ENCODE measurements at regions not wholly inside any gene's neighbourhood (a gene's known extent, or its start where the extent isn't known, plus 50 kb on each side); places are given as distances from the start of the nearest gene placed in this dataset.

DNA sequence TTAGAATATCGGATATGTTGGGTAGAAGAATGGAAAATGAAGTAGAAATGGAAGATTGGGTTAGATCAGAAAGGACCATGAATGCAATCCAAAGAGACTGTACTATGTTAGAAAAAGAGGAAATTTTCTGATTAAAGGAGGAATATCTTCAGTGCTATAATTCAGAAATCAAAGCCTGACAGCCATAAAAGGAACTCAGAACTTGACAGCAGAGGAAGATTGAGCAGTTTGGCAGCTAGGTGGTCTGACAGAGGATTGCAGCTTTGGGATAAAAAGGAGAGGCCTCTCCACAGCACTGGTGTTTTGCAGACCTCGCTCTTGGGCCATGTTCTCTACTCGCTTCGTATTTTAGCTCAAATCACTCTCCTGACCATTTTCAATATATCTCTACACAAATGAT, 354.8 kb upstream of the SOX5 start:
- DNase-seq: no peak
- Histone ChIP-seq H3K4me1 (no peaks in the 10 kb centered on the region), H3K9me3 (no peaks in the 10 kb centered on the region), H3K36me3 (ENCODE audit: low read depth, missing control alignments) (no peaks in the 10 kb centered on the region), H3K27me3 (no peaks in the 10 kb centered on the region), H3K27ac (no peak overlapping the region), H3K4me3 (no peak overlapping the region)
- 95 to 97% methylated on average over 4 of the region's 4 CpGs for WGBS, 2 donors
- no peak for TF ChIP-seq POLR2A (IDR thresholded peaks at IDR 0.05)
- TF ChIP-seq, protein P1, sequence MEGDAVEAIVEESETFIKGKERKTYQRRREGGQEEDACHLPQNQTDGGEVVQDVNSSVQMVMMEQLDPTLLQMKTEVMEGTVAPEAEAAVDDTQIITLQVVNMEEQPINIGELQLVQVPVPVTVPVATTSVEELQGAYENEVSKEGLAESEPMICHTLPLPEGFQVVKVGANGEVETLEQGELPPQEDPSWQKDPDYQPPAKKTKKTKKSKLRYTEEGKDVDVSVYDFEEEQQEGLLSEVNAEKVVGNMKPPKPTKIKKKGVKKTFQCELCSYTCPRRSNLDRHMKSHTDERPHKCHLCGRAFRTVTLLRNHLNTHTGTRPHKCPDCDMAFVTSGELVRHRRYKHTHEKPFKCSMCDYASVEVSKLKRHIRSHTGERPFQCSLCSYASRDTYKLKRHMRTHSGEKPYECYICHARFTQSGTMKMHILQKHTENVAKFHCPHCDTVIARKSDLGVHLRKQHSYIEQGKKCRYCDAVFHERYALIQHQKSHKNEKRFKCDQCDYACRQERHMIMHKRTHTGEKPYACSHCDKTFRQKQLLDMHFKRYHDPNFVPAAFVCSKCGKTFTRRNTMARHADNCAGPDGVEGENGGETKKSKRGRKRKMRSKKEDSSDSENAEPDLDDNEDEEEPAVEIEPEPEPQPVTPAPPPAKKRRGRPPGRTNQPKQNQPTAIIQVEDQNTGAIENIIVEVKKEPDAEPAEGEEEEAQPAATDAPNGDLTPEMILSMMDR (IDR thresholded peaks at IDR 0.05): no peak
- intact Hi-C loops (cut with DNase I; ENCODE audit: low total_unique reads): no loop called here

DNA sequence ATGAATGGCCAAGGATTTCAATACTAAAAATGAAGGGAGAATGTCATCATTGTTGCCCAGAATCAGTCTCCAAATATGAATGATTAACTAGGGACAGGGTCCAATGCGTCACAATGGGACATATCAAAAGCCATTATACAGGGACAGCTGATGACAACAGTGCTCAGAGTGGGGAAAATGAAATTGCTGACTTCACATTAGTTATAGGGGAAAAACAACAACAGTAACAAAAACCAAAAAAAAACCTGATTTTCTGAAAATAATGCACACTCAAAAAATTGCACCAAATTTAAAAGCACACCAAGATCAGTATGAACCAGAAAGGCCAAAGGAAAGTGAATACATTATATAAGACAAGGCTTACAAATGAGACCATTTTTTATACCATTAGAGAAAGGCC, 353.2 kb upstream of the SOX5 start:
- WGBS, 2 donors: 83 to 86% methylated on average over 1 of the region's 1 CpG
- H3K27me3 ChIP-seq: no peaks in the 10 kb centered on the region
- no peaks in the 10 kb centered on the region for H3K9me3 ChIP-seq
- intact Hi-C loops (cut with DNase I; ENCODE audit: low total_unique reads): no loop called here
- no peak overlapping the region for H3K27ac ChIP-seq
- TF ChIP-seq POLR2A (IDR thresholded peaks at IDR 0.05): no peak
- TF ChIP-seq, protein P1 (IDR thresholded peaks at IDR 0.05): no peak
- H3K4me3 ChIP-seq: no peak overlapping the region
- no peaks in the 10 kb centered on the region for H3K4me1 ChIP-seq
- no peak for DNase-seq
- H3K36me3 ChIP-seq (ENCODE audit: low read depth, missing control alignments): no peaks in the 10 kb centered on the region

DNA sequence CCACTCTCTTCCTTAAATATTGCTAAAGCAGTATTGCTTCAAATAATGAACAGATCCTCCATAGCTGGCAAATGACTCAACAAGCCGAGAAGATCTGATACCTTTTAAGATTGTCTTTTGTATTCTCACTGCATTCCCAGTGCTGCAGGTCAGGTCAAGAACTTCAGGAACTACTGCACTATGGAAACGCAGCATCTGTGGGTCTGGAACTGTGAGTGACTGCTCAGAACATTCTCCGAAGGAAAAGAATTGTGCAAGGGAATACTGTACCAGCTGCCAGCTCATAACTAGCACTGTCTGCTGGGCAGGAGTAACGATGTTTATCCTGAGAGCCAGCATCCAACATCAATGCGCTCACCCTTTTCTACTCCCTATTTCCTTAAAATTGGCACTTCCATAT, 348.0 kb upstream of the SOX5 start:
- TF ChIP-seq POLR2A (IDR thresholded peaks at IDR 0.05): no peak
- TF ChIP-seq, protein P1 (IDR thresholded peaks at IDR 0.05): no peak
- no peaks in the 10 kb centered on the region for H3K9me3 ChIP-seq
- H3K4me1 ChIP-seq: no peaks in the 10 kb centered on the region
- H3K36me3 ChIP-seq (ENCODE audit: low read depth, missing control alignments): no peaks in the 10 kb centered on the region
- no peak overlapping the region for H3K4me3 ChIP-seq
- DNase-seq: no peak
- no peaks in the 10 kb centered on the region for H3K27me3 ChIP-seq
- H3K27ac ChIP-seq: no peak overlapping the region
- 68 to 76% methylated on average over 5 of the region's 5 CpGs for WGBS, 2 donors
- intact Hi-C loops (cut with DNase I; ENCODE audit: low total_unique reads): no loop called here

DNA sequence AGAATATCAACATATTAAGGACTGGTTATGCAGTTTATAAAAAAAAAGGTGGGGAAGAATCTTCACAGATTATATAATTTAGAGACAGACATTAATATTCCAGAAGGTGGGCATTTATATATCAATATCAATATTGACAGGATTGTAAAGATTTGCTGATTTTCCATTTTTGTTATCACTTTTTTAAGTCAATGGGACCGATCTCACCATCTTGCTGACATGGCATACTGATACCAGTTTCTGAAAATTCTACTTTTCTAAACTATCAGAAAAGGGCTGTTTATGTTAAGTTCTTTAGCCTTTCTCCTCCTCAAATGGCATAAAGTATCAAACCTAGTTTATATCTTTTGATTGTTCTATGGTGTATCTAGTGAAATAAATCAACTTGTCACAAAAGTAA, 344.1 kb upstream of the SOX5 start:
- no peak overlapping the region for H3K27ac ChIP-seq
- no peaks in the 10 kb centered on the region for H3K27me3 ChIP-seq
- TF ChIP-seq POLR2A (IDR thresholded peaks at IDR 0.05): no peak
- TF ChIP-seq, protein P1 (IDR thresholded peaks at IDR 0.05): no peak
- no peaks in the 10 kb centered on the region for H3K36me3 ChIP-seq (ENCODE audit: low read depth, missing control alignments)
- H3K4me1 ChIP-seq: no peaks in the 10 kb centered on the region
- no peak for DNase-seq
- no peaks in the 10 kb centered on the region for H3K9me3 ChIP-seq
- 83 to 95% methylated on average over 1 of the region's 1 CpG for WGBS, 2 donors
- intact Hi-C loops (cut with DNase I; ENCODE audit: low total_unique reads): no loop called here
- H3K4me3 ChIP-seq: no peak overlapping the region

DNA sequence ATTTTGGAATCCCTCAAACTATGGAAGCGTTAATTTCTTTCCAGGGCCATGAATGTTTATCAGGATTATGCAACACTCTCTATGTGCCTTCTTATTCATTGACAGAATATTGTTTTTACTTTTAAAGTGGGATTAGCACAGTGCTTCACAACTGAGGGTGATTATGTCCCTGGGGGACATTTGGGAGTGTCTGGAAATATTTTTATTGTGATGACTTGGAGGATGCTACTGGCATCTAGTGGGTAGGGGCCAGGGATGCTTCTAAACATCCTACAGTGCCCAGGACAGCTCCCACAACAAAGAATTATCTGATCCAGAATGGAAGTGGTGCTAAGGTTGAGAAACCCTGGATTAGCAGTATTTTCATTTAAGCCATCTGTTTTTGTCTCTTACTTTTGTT, 338.5 kb upstream of the SOX5 start:
- WGBS, 2 donors: 71 to 91% methylated on average over 1 of the region's 1 CpG
- H3K36me3 ChIP-seq (ENCODE audit: low read depth, missing control alignments): no peaks in the 10 kb centered on the region

More for the DNA sequence above, 338.5 kb upstream of the SOX5 start:
- Histone ChIP-seq H3K4me1 (no peaks in the 10 kb centered on the region), H3K27me3 (no peaks in the 10 kb centered on the region), H3K27ac (no peak overlapping the region), H3K4me3 (no peak overlapping the region), H3K9me3 (no peaks in the 10 kb centered on the region)
- TF ChIP-seq POLR2A (IDR thresholded peaks at IDR 0.05): no peak
- TF ChIP-seq, protein P1 (IDR thresholded peaks at IDR 0.05): no peak
- DNase-seq: no peak
- intact Hi-C loops (cut with DNase I; ENCODE audit: low total_unique reads): no loop called here
